ENCODE measurements at regions not wholly inside any gene's neighbourhood (a gene's known extent, or its start where the extent isn't known, plus 50 kb on each side); places are given as distances from the start of the nearest gene placed in this dataset.

- no peak for DNase-seq (ENCODE audit: low read depth)
- H3K27me3 ChIP-seq (ENCODE audit: control insufficient read depth, insufficient read depth, low read length): no peaks in the 10 kb centered on the region
- no peaks in the 10 kb centered on the region for H3K36me3 ChIP-seq (ENCODE audit: control insufficient read depth, insufficient read depth, low read length)
- no peak for FAIRE-seq
- TF ChIP-seq CTCF (IDR thresholded peaks at IDR 0.05; ENCODE audit: insufficient read depth, low read length, severe bottlenecking): no peak
- H3K4me3 ChIP-seq (ENCODE audit: low read depth, low read length): no peak overlapping the region
These were observed 365.7 kb downstream of the LRIG3 start for GRCh38 chr12:58554522-58555157.

GRCh38 chr12:58557171-58557570 is 363.1 kb downstream of the LRIG3 start:
- TF ChIP-seq CTCF (IDR thresholded peaks at IDR 0.05; ENCODE audit: insufficient read depth, low read length, severe bottlenecking): no peak
- no peaks in the 10 kb centered on the region for H3K27me3 ChIP-seq (ENCODE audit: control insufficient read depth, insufficient read depth, low read length)
- H3K36me3 ChIP-seq (ENCODE audit: control insufficient read depth, insufficient read depth, low read length): no peaks in the 10 kb centered on the region
- peak; percentile 47 for FAIRE-seq
- H3K4me3 ChIP-seq (ENCODE audit: low read depth, low read length): no peak overlapping the region
- DNase-seq (ENCODE audit: low read depth): peak; percentile 62

GRCh38 chr12:58557661-58558060 is 362.6 kb downstream of the LRIG3 start:
- TF ChIP-seq CTCF (IDR thresholded peaks at IDR 0.05; ENCODE audit: insufficient read depth, low read length, severe bottlenecking): no peak
- Histone ChIP-seq H3K4me3 (ENCODE audit: low read depth, low read length) (no peak overlapping the region), H3K36me3 (ENCODE audit: control insufficient read depth, insufficient read depth, low read length) (no peaks in the 10 kb centered on the region), H3K27me3 (ENCODE audit: control insufficient read depth, insufficient read depth, low read length) (no peaks in the 10 kb centered on the region)
- DNase-seq (ENCODE audit: low read depth) (no peak), FAIRE-seq (no peak)

GRCh38 chr12:58563621-58564020 is 356.7 kb downstream of the LRIG3 start:
- no peak for TF ChIP-seq CTCF (IDR thresholded peaks at IDR 0.05; ENCODE audit: insufficient read depth, low read length, severe bottlenecking)
- Histone ChIP-seq H3K36me3 (ENCODE audit: control insufficient read depth, insufficient read depth, low read length) (no peaks in the 10 kb centered on the region), H3K4me3 (ENCODE audit: low read depth, low read length) (no peak overlapping the region), H3K27me3 (ENCODE audit: control insufficient read depth, insufficient read depth, low read length) (no peaks in the 10 kb centered on the region)
- FAIRE-seq (no peak), DNase-seq (ENCODE audit: low read depth) (no peak)

- Histone ChIP-seq H3K27me3 (ENCODE audit: control insufficient read depth, insufficient read depth, low read length) (no peaks in the 10 kb centered on the region), H3K36me3 (ENCODE audit: control insufficient read depth, insufficient read depth, low read length) (no peaks in the 10 kb centered on the region), H3K4me3 (ENCODE audit: low read depth, low read length) (no peak overlapping the region)
- DNase-seq (ENCODE audit: low read depth) (no peak), FAIRE-seq (no peak)
- TF ChIP-seq CTCF (IDR thresholded peaks at IDR 0.05; ENCODE audit: insufficient read depth, low read length, severe bottlenecking): no peak
These were observed 355.6 kb downstream of the LRIG3 start for GRCh38 chr12:58564721-58565120.

- TF ChIP-seq CTCF (IDR thresholded peaks at IDR 0.05; ENCODE audit: insufficient read depth, low read length, severe bottlenecking): no peak
- no peaks in the 10 kb centered on the region for H3K36me3 ChIP-seq (ENCODE audit: control insufficient read depth, insufficient read depth, low read length)
These were observed 353.7 kb downstream of the LRIG3 start for GRCh38 chr12:58566599-58566998.

More at GRCh38 chr12:58566599-58566998, 353.7 kb downstream of the LRIG3 start:
- FAIRE-seq (no peak), DNase-seq (ENCODE audit: low read depth) (no peak)
- Histone ChIP-seq H3K4me3 (ENCODE audit: low read depth, low read length) (no peak overlapping the region), H3K27me3 (ENCODE audit: control insufficient read depth, insufficient read depth, low read length) (no peaks in the 10 kb centered on the region)

Measured in bronchial epithelial cell (primary cell).